Keratinocyte (primary cell): ENCODE measurements at regions not wholly inside any gene's neighbourhood (a gene's known extent, or its start where the extent isn't known, plus 50 kb on each side); places are given as distances from the start of the nearest gene placed in this dataset.

Experiments
- EZH2 ChIP-seq: IDR thresholded peaks from one replicate; pipeline ENCODE4 v1.6.1; 2012; ENCODE audit warnings: inconsistent platforms, mild to moderate bottlenecking, low read length, moderate library complexity
- TF ChIP-seq, protein P1 (sequence below), 3 experiments: IDR thresholded peaks in 1 of 3; conservative IDR thresholded peaks in 1 of 3; optimal IDR thresholded peaks in 1 of 3; 2 replicates in 2 of 3; 3 replicates in 1 of 3; pipeline versions ENCODE3 to v1.5.1; 2011; ENCODE audit warnings: low read length in 3 of 3, mild to moderate bottlenecking in 3 of 3, moderate library complexity in 2 of 3, control low read depth in 1 of 3, inconsistent platforms in 1 of 3; ENCODE audit not compliant: insufficient read depth in 2 of 3; ENCODE audit errors: extremely low read depth in 1 of 3

DNA sequence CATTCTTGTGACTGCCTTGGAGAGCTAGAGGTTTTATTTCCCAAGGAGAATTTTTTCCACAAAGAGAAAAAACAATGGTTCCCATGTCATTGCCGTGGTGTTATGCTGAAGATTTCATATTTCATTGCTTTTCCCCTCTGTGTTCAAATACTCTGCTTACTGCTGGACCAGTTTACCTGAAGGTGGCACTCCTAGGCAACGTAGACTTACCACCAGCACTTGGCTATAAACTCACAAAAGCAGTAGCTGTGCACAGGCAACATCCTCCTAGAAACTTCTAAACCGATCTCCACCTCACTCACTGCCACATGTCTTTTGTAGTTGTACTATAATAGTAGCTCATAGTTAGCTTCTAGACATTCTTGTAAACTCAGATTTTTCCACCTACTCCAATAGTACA lies 1319.7 kb upstream of the CRIM1 start:
- TF ChIP-seq, protein P1, sequence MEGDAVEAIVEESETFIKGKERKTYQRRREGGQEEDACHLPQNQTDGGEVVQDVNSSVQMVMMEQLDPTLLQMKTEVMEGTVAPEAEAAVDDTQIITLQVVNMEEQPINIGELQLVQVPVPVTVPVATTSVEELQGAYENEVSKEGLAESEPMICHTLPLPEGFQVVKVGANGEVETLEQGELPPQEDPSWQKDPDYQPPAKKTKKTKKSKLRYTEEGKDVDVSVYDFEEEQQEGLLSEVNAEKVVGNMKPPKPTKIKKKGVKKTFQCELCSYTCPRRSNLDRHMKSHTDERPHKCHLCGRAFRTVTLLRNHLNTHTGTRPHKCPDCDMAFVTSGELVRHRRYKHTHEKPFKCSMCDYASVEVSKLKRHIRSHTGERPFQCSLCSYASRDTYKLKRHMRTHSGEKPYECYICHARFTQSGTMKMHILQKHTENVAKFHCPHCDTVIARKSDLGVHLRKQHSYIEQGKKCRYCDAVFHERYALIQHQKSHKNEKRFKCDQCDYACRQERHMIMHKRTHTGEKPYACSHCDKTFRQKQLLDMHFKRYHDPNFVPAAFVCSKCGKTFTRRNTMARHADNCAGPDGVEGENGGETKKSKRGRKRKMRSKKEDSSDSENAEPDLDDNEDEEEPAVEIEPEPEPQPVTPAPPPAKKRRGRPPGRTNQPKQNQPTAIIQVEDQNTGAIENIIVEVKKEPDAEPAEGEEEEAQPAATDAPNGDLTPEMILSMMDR (optimal IDR thresholded peaks at IDR 0.05 in 1 of 3, IDR thresholded peaks at IDR 0.05 in 1 of 3, conservative IDR thresholded peaks at IDR 0.05 in 1 of 3; ENCODE audit: extremely low read depth in 1 of 3, insufficient read depth in 2 of 3, low read length in 3 of 3): peak; percentile 25 to 67 (median 49)
- no peak for TF ChIP-seq EZH2
